SK-N-SH (cell line): ENCODE measurements at regions not wholly inside any gene's neighbourhood (a gene's known extent, or its start where the extent isn't known, plus 50 kb on each side); places are given as distances from the start of the nearest gene placed in this dataset.

ENCODE experiments used
- CTCF ChIA-PET: fragments of 300-600, 350-600 bp; formaldehyde crosslinking; extraction: SDS; loops from one replicate; lab custom pipeline; 2021; lab: Yijun Ruan, JAX
- POLR2A ChIA-PET: fragments of 350-600 bp; sonication (Branson Sonifier 250); formaldehyde crosslinking; extraction: SDS; loops from one replicate; lab custom pipeline; 2020; ENCODE audit warnings: antibody characterized with exemption, inconsistent platforms; lab: Yijun Ruan, JAX
- DNase-seq: peaks from one replicate; pipeline ENCODE4 v3.0.0; 2012
- H2AFZ ChIP-seq: fragments of 200-600 bp; sonication (generic); 2 replicates; pipeline ENCODE4 v1.8.1; 2016; ENCODE audit warnings: antibody characterized with exemption, mild to moderate bottlenecking, low read depth
- H3F3A ChIP-seq: fragments of 200-600 bp; sonication (generic); replicated peaks from 2 replicates; pipeline ENCODE3; 2016; ENCODE audit warnings: antibody characterized with exemption, mild to moderate bottlenecking; ENCODE audit not compliant: insufficient read depth
- H3K27ac ChIP-seq, 2 experiments: fragments of 200-500 bp in 1 of 2; fragments of 200-600 bp in 1 of 2; sonication (Bioruptor generic) in 1 of 2; sonication (generic), shearing (Covaris generic) in 1 of 2; 2 replicates each; pipeline versions ENCODE4 v1.5.1 to v1.6.1; 2014 to 2016; ENCODE audit warnings: low read depth in 2 of 2, inconsistent platforms in 1 of 2, low read length in 1 of 2, mild to moderate bottlenecking in 1 of 2, mixed read lengths in 1 of 2
- H3K27me3 ChIP-seq: fragments of 200-600 bp; sonication (generic), shearing (Covaris generic); 2 replicates; pipeline ENCODE4 v1.6.1; 2016; ENCODE audit warnings: mixed run types; ENCODE audit not compliant: insufficient read depth
- H3K36me3 ChIP-seq, 2 experiments: fragments of 200-500 bp in 1 of 2; fragments of 200-600 bp in 1 of 2; sonication (Bioruptor generic) in 1 of 2; sonication (generic) in 1 of 2; replicated peaks in 1 of 2; 2 replicates each; pipeline versions ENCODE3 to v1.5.1; 2014 to 2016; ENCODE audit warnings: low read length in 1 of 2, mild to moderate bottlenecking in 1 of 2; ENCODE audit not compliant: insufficient read depth in 2 of 2, control insufficient read depth in 1 of 2
- H3K4me1 ChIP-seq, 2 experiments: fragments of 200-500 bp in 1 of 2; fragments of 200-600 bp in 1 of 2; sonication (Bioruptor generic) in 1 of 2; sonication (generic), shearing (Covaris generic) in 1 of 2; 2 replicates each; pipeline versions ENCODE4 v1.5.1 to v1.6.1; 2014 to 2016; ENCODE audit warnings: low read depth in 1 of 2, low read length in 1 of 2, mixed run types in 1 of 2; ENCODE audit not compliant: insufficient read depth in 2 of 2, control insufficient read depth in 1 of 2
- H3K4me2 ChIP-seq: fragments of 200-600 bp; sonication (generic), shearing (Covaris generic); 2 replicates; pipeline ENCODE4 v1.6.1; 2017; ENCODE audit warnings: mixed run types
- H3K4me3 ChIP-seq, 2 experiments: fragments of 200-500 bp in 1 of 2; fragments of 200-600 bp in 1 of 2; sonication (Bioruptor generic) in 1 of 2; sonication (generic), shearing (Covaris generic) in 1 of 2; 2 replicates each; pipeline versions ENCODE4 v1.5.1 to v1.8.1; 2014 to 2016; ENCODE audit warnings: low read depth in 2 of 2, inconsistent platforms in 1 of 2, low read length in 1 of 2, mild to moderate bottlenecking in 1 of 2, mixed read lengths in 1 of 2, moderate library complexity in 1 of 2
- H3K79me2 ChIP-seq: fragments of 200-600 bp; sonication (generic); 2 replicates; pipeline ENCODE4 v1.8.1; 2017; ENCODE audit warnings: mild to moderate bottlenecking; ENCODE audit not compliant: insufficient read depth
- H3K9ac ChIP-seq: fragments of 200-600 bp; sonication (generic); 2 replicates; pipeline ENCODE4 v1.6.1; 2017; ENCODE audit warnings: mixed run types
- H3K9me2 ChIP-seq: fragments of 200-600 bp; sonication (generic); 2 replicates; pipeline ENCODE4 v1.6.1; 2017; ENCODE audit warnings: mixed run types
- H3K9me3 ChIP-seq: fragments of 200-600 bp; sonication (generic); 2 replicates; pipeline ENCODE4 v1.6.1; 2017; ENCODE audit warnings: mixed run types, mild to moderate bottlenecking, moderate library complexity
- H4K20me1 ChIP-seq: fragments of 200-600 bp; sonication (generic); 2 replicates; pipeline ENCODE4 v1.6.1; 2017; ENCODE audit warnings: mild to moderate bottlenecking, mixed run types; ENCODE audit not compliant: insufficient read depth
- EP300 ChIP-seq, 2 experiments: IDR thresholded peaks; 2 replicates each; pipeline versions ENCODE4 v1.4.0 to v1.6.1; 2012; ENCODE audit warnings: borderline replicate concordance in 1 of 2, low read depth in 1 of 2, low read length in 1 of 2
- FOSL2 ChIP-seq: IDR thresholded peaks from 2 replicates; pipeline ENCODE4 v1.4.0; 2012; ENCODE audit warnings: low read depth, mild to moderate bottlenecking, moderate library complexity, borderline replicate concordance
- FOXJ3 ChIP-seq: sonication (generic); formaldehyde crosslinking; IDR thresholded peaks from 2 replicates; pipeline ENCODE4 v1.5.1; 2020; ENCODE audit warnings: mild to moderate bottlenecking, missing genetic modification reagents
- JUND ChIP-seq: IDR thresholded peaks from 2 replicates; pipeline ENCODE4 v1.4.0; 2012
- MEF2A ChIP-seq: IDR thresholded peaks from 2 replicates; pipeline ENCODE4 v1.4.0; 2012; ENCODE audit warnings: low read depth, borderline replicate concordance
- NFIC ChIP-seq: IDR thresholded peaks from 2 replicates; pipeline ENCODE4 v1.4.0; 2012; ENCODE audit warnings: borderline replicate concordance
- NRF1 ChIP-seq: IDR thresholded peaks from 2 replicates; pipeline ENCODE4 v1.6.1; 2012; ENCODE audit warnings: low read depth, mild to moderate bottlenecking, low read length
- RAD21 ChIP-seq: IDR thresholded peaks from 2 replicates; pipeline ENCODE4 v1.6.1; 2012; ENCODE audit warnings: mild to moderate bottlenecking, low read length
- SIN3A ChIP-seq: IDR thresholded peaks from 2 replicates; pipeline ENCODE4 v1.6.1; 2012; ENCODE audit warnings: low read depth, mild to moderate bottlenecking, low read length, moderate library complexity, borderline replicate concordance
- TAF1 ChIP-seq: IDR thresholded peaks from 2 replicates; pipeline ENCODE4 v1.6.1; 2012; ENCODE audit warnings: low read depth, mild to moderate bottlenecking, low read length, moderate library complexity, borderline replicate concordance
- TEAD4 ChIP-seq: IDR thresholded peaks from 2 replicates; pipeline ENCODE4 v1.4.0; 2012; ENCODE audit warnings: mild to moderate bottlenecking, borderline replicate concordance; ENCODE audit not compliant: insufficient read depth
- YY1 ChIP-seq: IDR thresholded peaks from 2 replicates; pipeline ENCODE4 v1.4.0; 2012; ENCODE audit warnings: low read depth, mild to moderate bottlenecking
- WGBS: methylation state at CpG from one replicate; pipeline ENCODE4 v1.1.6; 2017; ENCODE audit warnings: low lambda C conversion rate; 5-methylcytosine and 5-hydroxymethylcytosine counted together
- TF ChIP-seq, protein P1 (sequence below): fragments of 150-350 bp; IDR thresholded peaks from 2 replicates; pipeline ENCODE4 v1.6.1; 2017; ENCODE audit warnings: antibody characterized with exemption, low read length, low read depth, borderline replicate concordance
- TF ChIP-seq, protein P2 (sequence below): IDR thresholded peaks from 2 replicates; pipeline ENCODE4 v1.4.0; 2012; ENCODE audit warnings: low read depth, borderline replicate concordance
- TF ChIP-seq, protein P3 (sequence below): fragments of 150-350 bp; IDR thresholded peaks from 2 replicates; pipeline ENCODE4 v1.6.1; 2016; ENCODE audit warnings: mild to moderate bottlenecking, low read depth, low read length
- TF ChIP-seq, protein P4 (sequence below): IDR thresholded peaks from 2 replicates; pipeline ENCODE4 v1.4.0; 2012; ENCODE audit warnings: low read depth, borderline replicate concordance
- TF ChIP-seq, protein P5 (sequence below): IDR thresholded peaks from 2 replicates; pipeline ENCODE4 v1.6.1; 2012; ENCODE audit warnings: mild to moderate bottlenecking, low read depth, low read length, moderate library complexity
- TF ChIP-seq, protein P6 (sequence below): IDR thresholded peaks from 2 replicates; pipeline ENCODE4 v1.4.0; 2012; ENCODE audit warnings: low read depth

DNA sequence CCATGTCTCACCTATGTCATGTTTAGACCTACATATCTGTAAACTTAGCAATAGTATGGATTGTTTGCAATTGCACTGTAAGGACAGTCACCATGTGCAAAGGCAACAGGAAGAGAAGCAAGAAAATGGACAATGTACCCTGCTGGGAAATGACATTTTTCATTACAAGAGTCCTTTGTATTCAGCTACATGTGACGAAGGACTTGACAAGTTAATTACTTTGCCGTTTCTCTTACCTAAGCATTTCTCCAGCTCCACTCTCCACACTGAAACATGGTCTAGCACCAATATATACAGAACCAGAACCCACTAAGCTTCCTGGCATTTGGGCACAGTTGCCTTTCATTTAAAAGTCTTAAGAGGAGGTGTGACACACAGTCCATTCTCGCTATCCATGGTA lies 76.6 kb upstream of the PFKP start:
- POLR2A ChIA-PET = no interaction called here
- Histone ChIP-seq H2AFZ (no peak overlapping the region), H3K9me2 (no peaks in the 10 kb centered on the region), H3K36me3 (no peaks in the 10 kb centered on the region), H3K9me3 (no peaks in the 10 kb centered on the region), H3K27ac (no peak overlapping the region), H3K4me1 (no peaks in the 10 kb centered on the region; a peak in 1 of 4 replicates), H3K79me2 (no peaks in the 10 kb centered on the region), H3K4me2 (no peak overlapping the region), H3K27me3 (no peaks in the 10 kb centered on the region), H4K20me1 (no peaks in the 10 kb centered on the region), H3K4me3 (no peak overlapping the region), H3K9ac (no peak overlapping the region), H3F3A (peaks cover 8% of the 10 kb centered on the region)
- DNase-seq = no peak
- TF ChIP-seq YY1 = no peak
- TF ChIP-seq FOXJ3 (CRISPR knock-in tag) = no peak
- no peak for TF ChIP-seq JUND
- TF ChIP-seq, protein P1, sequence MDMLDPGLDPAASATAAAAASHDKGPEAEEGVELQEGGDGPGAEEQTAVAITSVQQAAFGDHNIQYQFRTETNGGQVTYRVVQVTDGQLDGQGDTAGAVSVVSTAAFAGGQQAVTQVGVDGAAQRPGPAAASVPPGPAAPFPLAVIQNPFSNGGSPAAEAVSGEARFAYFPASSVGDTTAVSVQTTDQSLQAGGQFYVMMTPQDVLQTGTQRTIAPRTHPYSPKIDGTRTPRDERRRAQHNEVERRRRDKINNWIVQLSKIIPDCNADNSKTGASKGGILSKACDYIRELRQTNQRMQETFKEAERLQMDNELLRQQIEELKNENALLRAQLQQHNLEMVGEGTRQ = no peak
- no peak for TF ChIP-seq NRF1
- TF ChIP-seq, protein P2, sequence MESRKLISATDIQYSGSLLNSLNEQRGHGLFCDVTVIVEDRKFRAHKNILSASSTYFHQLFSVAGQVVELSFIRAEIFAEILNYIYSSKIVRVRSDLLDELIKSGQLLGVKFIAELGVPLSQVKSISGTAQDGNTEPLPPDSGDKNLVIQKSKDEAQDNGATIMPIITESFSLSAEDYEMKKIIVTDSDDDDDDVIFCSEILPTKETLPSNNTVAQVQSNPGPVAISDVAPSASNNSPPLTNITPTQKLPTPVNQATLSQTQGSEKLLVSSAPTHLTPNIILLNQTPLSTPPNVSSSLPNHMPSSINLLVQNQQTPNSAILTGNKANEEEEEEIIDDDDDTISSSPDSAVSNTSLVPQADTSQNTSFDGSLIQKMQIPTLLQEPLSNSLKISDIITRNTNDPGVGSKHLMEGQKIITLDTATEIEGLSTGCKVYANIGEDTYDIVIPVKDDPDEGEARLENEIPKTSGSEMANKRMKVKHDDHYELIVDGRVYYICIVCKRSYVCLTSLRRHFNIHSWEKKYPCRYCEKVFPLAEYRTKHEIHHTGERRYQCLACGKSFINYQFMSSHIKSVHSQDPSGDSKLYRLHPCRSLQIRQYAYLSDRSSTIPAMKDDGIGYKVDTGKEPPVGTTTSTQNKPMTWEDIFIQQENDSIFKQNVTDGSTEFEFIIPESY = no peak
- no peak for TF ChIP-seq SIN3A
- no peak for TF ChIP-seq TAF1
- TF ChIP-seq, protein P3, sequence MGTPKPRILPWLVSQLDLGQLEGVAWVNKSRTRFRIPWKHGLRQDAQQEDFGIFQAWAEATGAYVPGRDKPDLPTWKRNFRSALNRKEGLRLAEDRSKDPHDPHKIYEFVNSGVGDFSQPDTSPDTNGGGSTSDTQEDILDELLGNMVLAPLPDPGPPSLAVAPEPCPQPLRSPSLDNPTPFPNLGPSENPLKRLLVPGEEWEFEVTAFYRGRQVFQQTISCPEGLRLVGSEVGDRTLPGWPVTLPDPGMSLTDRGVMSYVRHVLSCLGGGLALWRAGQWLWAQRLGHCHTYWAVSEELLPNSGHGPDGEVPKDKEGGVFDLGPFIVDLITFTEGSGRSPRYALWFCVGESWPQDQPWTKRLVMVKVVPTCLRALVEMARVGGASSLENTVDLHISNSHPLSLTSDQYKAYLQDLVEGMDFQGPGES = no peak
- no peak for TF ChIP-seq MEF2A
- TF ChIP-seq, protein P4, sequence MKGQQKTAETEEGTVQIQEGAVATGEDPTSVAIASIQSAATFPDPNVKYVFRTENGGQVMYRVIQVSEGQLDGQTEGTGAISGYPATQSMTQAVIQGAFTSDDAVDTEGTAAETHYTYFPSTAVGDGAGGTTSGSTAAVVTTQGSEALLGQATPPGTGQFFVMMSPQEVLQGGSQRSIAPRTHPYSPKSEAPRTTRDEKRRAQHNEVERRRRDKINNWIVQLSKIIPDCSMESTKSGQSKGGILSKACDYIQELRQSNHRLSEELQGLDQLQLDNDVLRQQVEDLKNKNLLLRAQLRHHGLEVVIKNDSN = no peak
- TF ChIP-seq, protein P5, sequence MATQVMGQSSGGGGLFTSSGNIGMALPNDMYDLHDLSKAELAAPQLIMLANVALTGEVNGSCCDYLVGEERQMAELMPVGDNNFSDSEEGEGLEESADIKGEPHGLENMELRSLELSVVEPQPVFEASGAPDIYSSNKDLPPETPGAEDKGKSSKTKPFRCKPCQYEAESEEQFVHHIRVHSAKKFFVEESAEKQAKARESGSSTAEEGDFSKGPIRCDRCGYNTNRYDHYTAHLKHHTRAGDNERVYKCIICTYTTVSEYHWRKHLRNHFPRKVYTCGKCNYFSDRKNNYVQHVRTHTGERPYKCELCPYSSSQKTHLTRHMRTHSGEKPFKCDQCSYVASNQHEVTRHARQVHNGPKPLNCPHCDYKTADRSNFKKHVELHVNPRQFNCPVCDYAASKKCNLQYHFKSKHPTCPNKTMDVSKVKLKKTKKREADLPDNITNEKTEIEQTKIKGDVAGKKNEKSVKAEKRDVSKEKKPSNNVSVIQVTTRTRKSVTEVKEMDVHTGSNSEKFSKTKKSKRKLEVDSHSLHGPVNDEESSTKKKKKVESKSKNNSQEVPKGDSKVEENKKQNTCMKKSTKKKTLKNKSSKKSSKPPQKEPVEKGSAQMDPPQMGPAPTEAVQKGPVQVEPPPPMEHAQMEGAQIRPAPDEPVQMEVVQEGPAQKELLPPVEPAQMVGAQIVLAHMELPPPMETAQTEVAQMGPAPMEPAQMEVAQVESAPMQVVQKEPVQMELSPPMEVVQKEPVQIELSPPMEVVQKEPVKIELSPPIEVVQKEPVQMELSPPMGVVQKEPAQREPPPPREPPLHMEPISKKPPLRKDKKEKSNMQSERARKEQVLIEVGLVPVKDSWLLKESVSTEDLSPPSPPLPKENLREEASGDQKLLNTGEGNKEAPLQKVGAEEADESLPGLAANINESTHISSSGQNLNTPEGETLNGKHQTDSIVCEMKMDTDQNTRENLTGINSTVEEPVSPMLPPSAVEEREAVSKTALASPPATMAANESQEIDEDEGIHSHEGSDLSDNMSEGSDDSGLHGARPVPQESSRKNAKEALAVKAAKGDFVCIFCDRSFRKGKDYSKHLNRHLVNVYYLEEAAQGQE = no peak
- no peak for TF ChIP-seq RAD21
- TF ChIP-seq FOSL2 = no peak
- TF ChIP-seq, protein P6, sequence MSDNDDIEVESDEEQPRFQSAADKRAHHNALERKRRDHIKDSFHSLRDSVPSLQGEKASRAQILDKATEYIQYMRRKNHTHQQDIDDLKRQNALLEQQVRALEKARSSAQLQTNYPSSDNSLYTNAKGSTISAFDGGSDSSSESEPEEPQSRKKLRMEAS = no peak
- no peak for TF ChIP-seq TEAD4
- TF ChIP-seq EP300 (IDR thresholded peaks at IDR 0.05; ENCODE audit: borderline replicate concordance in 1 of 2, low read depth in 1 of 2, low read length in 1 of 2) = no peak
- no peak for TF ChIP-seq NFIC
- 66% methylated on average over 3 of the region's 3 CpGs for WGBS
- CTCF ChIA-PET = interaction anchor here (2.0 to 2.2 kb wide), 2 partner anchors 53 to 62 kb away, joined by 4 to 8 read pairs; no protein-coding TSS in a partner anchor
